ENCODE measurements at regions not wholly inside any gene's neighbourhood (a gene's known extent, or its start where the extent isn't known, plus 50 kb on each side); places are given as distances from the start of the nearest gene placed in this dataset.

DNA sequence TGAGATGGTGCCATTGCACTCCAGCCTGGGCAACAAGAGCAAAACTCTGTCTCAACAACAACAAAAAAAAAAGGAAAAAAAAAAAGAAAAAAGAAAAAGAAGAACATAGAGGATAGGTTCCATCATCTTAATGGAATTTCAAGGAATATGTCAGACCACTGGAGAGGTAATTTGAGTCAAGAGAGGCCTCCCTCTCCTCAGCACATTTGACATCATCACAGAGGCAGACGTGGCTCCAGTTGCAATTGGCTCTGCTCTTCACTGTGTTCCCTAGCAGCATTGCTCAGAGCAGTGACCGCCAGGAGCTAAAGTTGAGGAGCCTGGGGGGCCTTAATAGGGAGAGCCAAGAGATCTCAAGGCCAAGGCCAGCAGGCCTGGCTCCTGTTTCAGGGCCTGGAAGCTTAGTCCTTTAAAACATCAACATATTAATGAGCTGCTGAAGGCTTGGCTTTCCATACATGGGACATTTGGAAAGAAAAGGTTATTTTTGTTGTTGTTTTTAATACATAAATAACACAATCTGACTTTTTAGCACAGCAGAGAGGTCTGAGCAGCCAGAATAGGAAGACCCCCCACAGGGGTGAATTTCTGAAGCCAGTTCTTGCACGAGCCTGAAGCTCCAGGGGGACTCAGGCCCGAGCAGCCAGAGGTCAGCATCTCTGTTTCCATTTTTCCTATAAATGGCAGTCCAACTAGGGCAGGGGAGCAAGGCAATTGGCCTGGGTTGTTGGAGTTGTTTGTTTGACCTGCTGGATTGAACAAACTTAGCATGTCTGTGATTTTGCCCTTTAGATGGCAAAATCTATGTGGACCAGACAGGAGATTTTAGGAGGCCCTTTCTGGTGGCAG lies 118.3 kb upstream of the FGGY start:
- TF ChIP-seq, protein P1, sequence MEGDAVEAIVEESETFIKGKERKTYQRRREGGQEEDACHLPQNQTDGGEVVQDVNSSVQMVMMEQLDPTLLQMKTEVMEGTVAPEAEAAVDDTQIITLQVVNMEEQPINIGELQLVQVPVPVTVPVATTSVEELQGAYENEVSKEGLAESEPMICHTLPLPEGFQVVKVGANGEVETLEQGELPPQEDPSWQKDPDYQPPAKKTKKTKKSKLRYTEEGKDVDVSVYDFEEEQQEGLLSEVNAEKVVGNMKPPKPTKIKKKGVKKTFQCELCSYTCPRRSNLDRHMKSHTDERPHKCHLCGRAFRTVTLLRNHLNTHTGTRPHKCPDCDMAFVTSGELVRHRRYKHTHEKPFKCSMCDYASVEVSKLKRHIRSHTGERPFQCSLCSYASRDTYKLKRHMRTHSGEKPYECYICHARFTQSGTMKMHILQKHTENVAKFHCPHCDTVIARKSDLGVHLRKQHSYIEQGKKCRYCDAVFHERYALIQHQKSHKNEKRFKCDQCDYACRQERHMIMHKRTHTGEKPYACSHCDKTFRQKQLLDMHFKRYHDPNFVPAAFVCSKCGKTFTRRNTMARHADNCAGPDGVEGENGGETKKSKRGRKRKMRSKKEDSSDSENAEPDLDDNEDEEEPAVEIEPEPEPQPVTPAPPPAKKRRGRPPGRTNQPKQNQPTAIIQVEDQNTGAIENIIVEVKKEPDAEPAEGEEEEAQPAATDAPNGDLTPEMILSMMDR (conservative IDR thresholded peaks at IDR 0.05; ENCODE audit: low read depth, low read length) = no peak
- no peak for TF ChIP-seq EZH2 (IDR thresholded peaks at IDR 0.05; ENCODE audit: borderline replicate concordance, low read depth, low read length, poor library complexity, severe bottlenecking)

All from A673 (cell line).